GM23338 (cell line): ENCODE measurements at regions not wholly inside any gene's neighbourhood (a gene's known extent, or its start where the extent isn't known, plus 50 kb on each side); places are given as distances from the start of the nearest gene placed in this dataset.

Experiments
- ATAC-seq: fragments of 200-7000 bp; cut with Tn5 transposase; 3 replicates; pipeline ENCODE4 v1.9.1; 2020
- DNase-seq: peaks from one replicate; pipeline ENCODE4 v3.0.0-alpha.2; 2015; ENCODE audit warnings: low spot score
- H2AFZ ChIP-seq: fragments of 200-600 bp; sonication (generic); 2 replicates; pipeline ENCODE4 v1.8.0; 2016; ENCODE audit warnings: antibody characterized with exemption, mild to moderate bottlenecking, moderate library complexity
- H3F3A ChIP-seq: fragments of 200-600 bp; sonication (generic); replicated peaks from 2 replicates; pipeline ENCODE4 v1.8.0; 2017; ENCODE audit warnings: antibody characterized with exemption, mixed run types, low read depth
- H3K27ac ChIP-seq: fragments of 200-600 bp; sonication (generic); 2 replicates; pipeline ENCODE4 v1.6.1; 2016; ENCODE audit warnings: low read depth
- H3K27me3 ChIP-seq: fragments of 200-600 bp; sonication (generic); 2 replicates; pipeline ENCODE4 v1.8.0; 2016; ENCODE audit warnings: mild to moderate bottlenecking, mixed run types, moderate library complexity; ENCODE audit not compliant: insufficient read depth
- H3K36me3 ChIP-seq: fragments of 200-600 bp; sonication (generic); 2 replicates; pipeline ENCODE4 v1.8.0; 2016; ENCODE audit warnings: mild to moderate bottlenecking; ENCODE audit not compliant: insufficient read depth
- H3K4me1 ChIP-seq: fragments of 200-600 bp; sonication (generic); 2 replicates; pipeline ENCODE4 v1.8.0; 2016; ENCODE audit warnings: mild to moderate bottlenecking, moderate library complexity; ENCODE audit not compliant: insufficient read depth
- H3K4me2 ChIP-seq: fragments of 200-600 bp; sonication (generic); 2 replicates; pipeline ENCODE4 v1.7.1; 2017; ENCODE audit warnings: mixed run types
- H3K4me3 ChIP-seq: fragments of 200-600 bp; sonication (generic); 2 replicates; pipeline ENCODE4 v1.6.1; 2016; ENCODE audit warnings: mixed run types
- H3K79me2 ChIP-seq: fragments of 200-600 bp; sonication (generic); replicated peaks from 2 replicates; pipeline ENCODE4 v1.8.0; 2017; ENCODE audit warnings: mild to moderate bottlenecking; ENCODE audit not compliant: insufficient read depth
- H3K9me2 ChIP-seq: fragments of 200-600 bp; sonication (generic); 2 replicates; pipeline ENCODE4 v1.8.0; 2017; ENCODE audit not compliant: insufficient read depth
- H4K20me1 ChIP-seq: fragments of 200-600 bp; sonication (generic); replicated peaks from 2 replicates; pipeline ENCODE4 v1.8.0; 2017; ENCODE audit warnings: mild to moderate bottlenecking; ENCODE audit not compliant: insufficient read depth
- H3K27ac Mint-ChIP-seq: 2 replicates; pipeline ENCODE4 v1.8.0; 2020; ENCODE audit warnings: inconsistent platforms, mild to moderate bottlenecking, moderate library complexity, mixed read lengths
- H3K27me3 Mint-ChIP-seq: 3 replicates; pipeline ENCODE4 v1.8.0; 2022; ENCODE audit warnings: low read depth, mild to moderate bottlenecking, moderate library complexity, mixed read lengths, inconsistent platforms; ENCODE audit not compliant: insufficient read depth, poor library complexity
- H3K36me3 Mint-ChIP-seq: 3 replicates; pipeline ENCODE4 v1.8.0; 2021; ENCODE audit warnings: low read depth, mild to moderate bottlenecking, inconsistent platforms, moderate library complexity, mixed read lengths
- H3K4me1 Mint-ChIP-seq: 3 replicates; pipeline ENCODE4 v1.8.0; 2020; ENCODE audit warnings: mild to moderate bottlenecking, inconsistent platforms, mixed read lengths
- H3K4me3 Mint-ChIP-seq: 3 replicates; pipeline ENCODE4 v1.8.0; 2021; ENCODE audit warnings: moderate library complexity, mild to moderate bottlenecking, inconsistent platforms, mixed read lengths
- H3K9me3 Mint-ChIP-seq: 3 replicates; pipeline ENCODE4 v1.8.0; 2020; ENCODE audit warnings: moderate library complexity, mild to moderate bottlenecking, inconsistent platforms, mixed read lengths
- CREB1 ChIP-seq: fragments of 250-450 bp; sonication (Bioruptor Pico); IDR thresholded peaks from 2 replicates; pipeline ENCODE4 v1.5.0; 2020; ENCODE audit warnings: low read depth, mild to moderate bottlenecking, moderate library complexity
- CTCF ChIP-seq, 2 experiments: fragments of 200-600 bp in 1 of 2; sonication (generic) in 1 of 2; conservative IDR thresholded peaks; 2 replicates each; pipeline versions ENCODE4 v1.5.1 to v1.6.1; 2016 to 2017; ENCODE audit warnings: antibody characterized with exemption in 2 of 2, low read depth in 2 of 2, mild to moderate bottlenecking in 2 of 2, moderate library complexity in 1 of 2
- ETS1 ChIP-seq: IDR thresholded peaks from 2 replicates; pipeline ENCODE4 v1.6.1; 2016; ENCODE audit warnings: antibody characterized with exemption
- EZH2phosphoT487 ChIP-seq: fragments of 200-600 bp; sonication (generic); IDR thresholded peaks from one replicate; pipeline ENCODE4 v1.8.1; 2018; ENCODE audit warnings: antibody characterized with exemption; ENCODE audit not compliant: unreplicated experiment
- JUNB ChIP-seq: IDR thresholded peaks from one replicate; pipeline ENCODE4 v1.6.1; 2016; ENCODE audit warnings: antibody characterized with exemption; ENCODE audit not compliant: unreplicated experiment
- STAT1 ChIP-seq: IDR thresholded peaks from one replicate; pipeline ENCODE4 v1.6.1; 2016; ENCODE audit warnings: antibody characterized with exemption; ENCODE audit not compliant: unreplicated experiment
- ZNF331 ChIP-seq: fragments of 250-450 bp; sonication (Bioruptor Pico); IDR thresholded peaks from 2 replicates; pipeline ENCODE4 v1.5.0; 2020; ENCODE audit warnings: low read depth, mild to moderate bottlenecking, moderate library complexity

- Histone ChIP-seq H3K4me1 (peaks cover 25% of the 10 kb centered on the region), H2AFZ (no peak overlapping the region), H3K79me2 (peaks cover 2% of the 10 kb centered on the region), H4K20me1 (no peaks in the 10 kb centered on the region), H3K27me3 (peaks cover 11% of the 10 kb centered on the region), H3K9me2 (no peaks in the 10 kb centered on the region), H3K4me2 (no peak overlapping the region), H3K4me3 (no peak overlapping the region), H3K36me3 (no peaks in the 10 kb centered on the region), H3K27ac (no peak overlapping the region), H3F3A (peaks cover 13% of the 10 kb centered on the region; the same call in 1 of the 2 replicates)
- peak overlapping the region; percentile 2; the same call in 1 of the 3 replicates for H3K4me3 Mint-ChIP-seq
- no peak overlapping the region for H3K27ac Mint-ChIP-seq
- peaks cover 35% of the 10 kb centered on the region for H3K4me1 Mint-ChIP-seq
- ATAC-seq, result no peak
- H3K36me3 Mint-ChIP-seq, result peaks cover 7% of the 10 kb centered on the region; the same call in 2 of the 3 replicates
- TF ChIP-seq JUNB, result no peak
- no peak for TF ChIP-seq ETS1
- TF ChIP-seq CTCF (conservative IDR thresholded peaks at IDR 0.05; ENCODE audit: low read depth in 2 of 2), result no peak
- H3K9me3 Mint-ChIP-seq, result no peaks in the 10 kb centered on the region
- DNase-seq, result no peak
- H3K27me3 Mint-ChIP-seq, result peaks cover 9% of the 10 kb centered on the region
Observed at GRCh38 chr16:85166281-85166680, 54.0 kb upstream of the CIBAR2 start.

- peaks cover 30% of the 10 kb centered on the region for H3K4me1 ChIP-seq
- H3F3A ChIP-seq, result peaks cover 13% of the 10 kb centered on the region; the same call in 1 of the 2 replicates
- H3K27ac ChIP-seq, result no peak overlapping the region
- Mint-ChIP-seq H3K4me3 (peak overlapping the region; percentile 74; the same call in 2 of the 3 replicates), H3K36me3 (peaks cover 14% of the 10 kb centered on the region), H3K9me3 (no peaks in the 10 kb centered on the region), H3K27ac (peak overlapping the region; percentile 67), H3K27me3 (peaks cover 12% of the 10 kb centered on the region), H3K4me1 (peaks cover 42% of the 10 kb centered on the region)
- H3K9me2 ChIP-seq, result no peaks in the 10 kb centered on the region
- peaks cover 8% of the 10 kb centered on the region for H3K79me2 ChIP-seq
- ATAC-seq (no peak), DNase-seq (no peak)
- H4K20me1 ChIP-seq, result peaks cover 6% of the 10 kb centered on the region; the same call in 1 of the 2 replicates
- H3K4me3 ChIP-seq, result no peak overlapping the region; the same call in 1 of the 2 replicates
- peaks cover 11% of the 10 kb centered on the region for H3K27me3 ChIP-seq
- H2AFZ ChIP-seq, result no peak overlapping the region
- TF ChIP-seq CTCF (conservative IDR thresholded peaks at IDR 0.05; ENCODE audit: low read depth in 2 of 2) (no peak), EZH2phosphoT487 (no peak), CREB1 (CRISPR knock-in tag) (no peak), STAT1 (no peak), ZNF331 (CRISPR knock-in tag) (no peak)
- no peaks in the 10 kb centered on the region for H3K36me3 ChIP-seq
- peak overlapping the region; percentile 89 for H3K4me2 ChIP-seq
Observed at GRCh38 chr16:85166699-85167588, 54.7 kb upstream of the CIBAR2 start.
